Activated naive CD8-positive, alpha-beta T cell treated with anti-CD3 and anti-CD28 coated beads, Interleukin-2, amount 50 U/mL, for 24 hours (primary cell): ENCODE measurements at regions not wholly inside any gene's neighbourhood (a gene's known extent, or its start where the extent isn't known, plus 50 kb on each side); places are given as distances from the start of the nearest gene placed in this dataset.

Experiments
- ATAC-seq: fragments of 150-1000 bp; cut with Tn5 transposase; one replicate; pipeline ENCODE4 v1.10.0; 2021
- DNase-seq: peaks from one replicate; pipeline ENCODE4 v3.0.0; 2021
- H3K27ac Mint-ChIP-seq: one replicate; pipeline ENCODE4 v1.8.0; 2021; ENCODE audit warnings: mild to moderate bottlenecking, mixed read lengths
- H3K27me3 Mint-ChIP-seq: one replicate; pipeline ENCODE4 v1.8.0; 2021; ENCODE audit warnings: mixed read lengths
- H3K36me3 Mint-ChIP-seq: one replicate; pipeline ENCODE4 v1.8.0; 2021; ENCODE audit warnings: low read depth, mixed read lengths
- H3K4me1 Mint-ChIP-seq: one replicate; pipeline ENCODE4 v1.8.0; 2021; ENCODE audit warnings: mixed read lengths
- H3K4me3 Mint-ChIP-seq: one replicate; pipeline ENCODE4 v1.8.0; 2021; ENCODE audit warnings: mild to moderate bottlenecking, moderate library complexity, mixed read lengths
- H3K9me3 Mint-ChIP-seq: one replicate; pipeline ENCODE4 v1.8.0; 2021; ENCODE audit warnings: mixed read lengths

DNA sequence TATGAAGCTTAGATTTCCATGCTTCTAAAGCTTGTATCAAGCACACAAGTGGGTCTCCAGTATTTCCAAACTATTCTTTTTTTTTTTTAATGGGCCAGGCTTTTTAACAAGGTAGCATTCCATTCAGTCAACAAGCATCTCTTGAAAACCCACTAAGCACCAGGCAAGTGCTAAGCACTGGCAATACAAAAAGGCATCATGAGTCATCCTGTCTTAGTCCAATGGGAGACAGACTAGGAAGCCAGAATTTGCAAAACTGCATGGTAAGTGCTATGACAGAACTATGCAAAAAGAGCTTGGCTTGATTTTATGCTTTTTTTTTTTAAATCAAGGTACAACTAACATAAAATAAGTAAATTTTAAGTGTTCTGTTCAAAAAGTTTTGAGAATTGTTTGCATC lies 109.3 kb upstream of the DST start:
- Mint-ChIP-seq H3K36me3 (no peaks in the 10 kb centered on the region), H3K4me3 (no peak overlapping the region), H3K27me3 (peaks cover 2% of the 10 kb centered on the region), H3K9me3 (no peaks in the 10 kb centered on the region), H3K4me1 (peaks cover 15% of the 10 kb centered on the region), H3K27ac (no peak overlapping the region)
- DNase-seq (no peak), ATAC-seq (no peak)

DNA sequence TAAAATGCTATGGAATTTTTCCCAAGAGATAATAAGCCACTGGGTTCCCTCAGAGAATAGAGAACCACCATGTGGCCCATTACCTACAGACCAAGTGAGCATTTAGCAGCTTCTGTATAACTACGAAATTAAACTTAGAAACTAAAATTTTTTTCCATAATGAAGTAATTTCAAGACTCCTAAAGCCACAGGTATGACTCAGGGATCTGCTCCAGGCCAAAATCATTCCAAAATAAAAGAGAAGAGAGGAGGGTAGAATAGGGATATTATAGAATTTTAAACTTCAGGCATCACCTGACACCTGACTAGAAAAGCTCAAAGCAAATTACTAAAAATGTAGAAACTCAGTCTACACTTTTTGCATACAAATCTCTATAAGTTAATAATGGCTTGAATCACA lies 108.9 kb upstream of the DST start:
- Mint-ChIP-seq H3K27me3 (peaks cover 6% of the 10 kb centered on the region), H3K27ac (no peak overlapping the region), H3K4me1 (peaks cover 15% of the 10 kb centered on the region), H3K9me3 (no peaks in the 10 kb centered on the region), H3K36me3 (no peaks in the 10 kb centered on the region), H3K4me3 (no peak overlapping the region)
- DNase-seq (no peak), ATAC-seq (no peak)

DNA sequence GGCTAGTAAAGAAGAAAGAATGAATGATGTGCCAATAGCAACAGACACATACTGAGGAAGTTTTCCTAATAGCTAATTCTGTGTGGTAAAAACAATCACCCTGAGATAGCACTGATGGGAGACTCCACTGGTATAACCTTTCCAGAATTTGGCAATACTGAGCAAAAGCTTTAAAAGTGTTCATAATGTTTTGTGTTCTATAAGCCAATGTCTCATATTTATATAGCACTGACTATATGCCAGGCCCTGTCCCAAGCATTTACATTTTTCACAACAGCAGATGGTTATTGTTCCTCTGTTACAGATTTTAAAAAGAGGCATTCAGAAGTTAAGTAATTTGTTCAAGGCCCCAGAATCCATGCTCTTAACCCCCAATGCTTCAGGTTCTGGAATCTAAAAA lies 108.0 kb upstream of the DST start:
- DNase-seq (no peak), ATAC-seq (no peak)
- H3K27me3 Mint-ChIP-seq: peaks cover 6% of the 10 kb centered on the region
- peaks cover 15% of the 10 kb centered on the region for H3K4me1 Mint-ChIP-seq
- H3K4me3 Mint-ChIP-seq: no peak overlapping the region
- H3K9me3 Mint-ChIP-seq: no peaks in the 10 kb centered on the region
- no peak overlapping the region for H3K27ac Mint-ChIP-seq
- no peaks in the 10 kb centered on the region for H3K36me3 Mint-ChIP-seq

DNA sequence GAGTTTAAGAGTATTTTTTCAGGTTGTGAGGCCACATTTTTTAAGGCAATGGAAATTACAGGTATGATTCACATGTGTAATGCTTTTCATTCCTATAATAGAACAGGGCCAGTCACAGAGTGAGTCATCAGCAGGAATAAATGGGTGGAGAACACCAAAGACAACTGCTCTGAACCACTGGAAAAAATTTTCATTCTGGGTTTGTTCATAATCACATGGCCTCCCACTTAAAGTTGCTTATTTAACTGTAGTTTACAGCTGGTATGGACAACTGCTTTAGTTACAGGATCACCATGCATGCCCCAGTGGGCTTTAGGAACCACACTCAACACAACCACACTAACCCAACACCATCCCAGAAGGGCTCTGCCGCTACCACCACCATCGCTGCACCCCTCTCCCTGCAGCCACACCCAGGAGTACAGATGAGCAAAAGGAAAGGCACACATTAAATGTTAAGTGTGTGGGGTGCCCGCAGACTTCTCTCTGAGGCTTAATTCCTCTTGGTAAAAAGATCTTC lies 107.0 kb upstream of the DST start:
- no peaks in the 10 kb centered on the region for H3K9me3 Mint-ChIP-seq
- H3K27me3 Mint-ChIP-seq: peaks cover 6% of the 10 kb centered on the region
- H3K27ac Mint-ChIP-seq: peak overlapping the region; percentile 66
- H3K4me1 Mint-ChIP-seq: peaks cover 15% of the 10 kb centered on the region
- no peak for DNase-seq
- peak; percentile 79 for ATAC-seq
- no peak overlapping the region for H3K4me3 Mint-ChIP-seq
- H3K36me3 Mint-ChIP-seq: no peaks in the 10 kb centered on the region

DNA sequence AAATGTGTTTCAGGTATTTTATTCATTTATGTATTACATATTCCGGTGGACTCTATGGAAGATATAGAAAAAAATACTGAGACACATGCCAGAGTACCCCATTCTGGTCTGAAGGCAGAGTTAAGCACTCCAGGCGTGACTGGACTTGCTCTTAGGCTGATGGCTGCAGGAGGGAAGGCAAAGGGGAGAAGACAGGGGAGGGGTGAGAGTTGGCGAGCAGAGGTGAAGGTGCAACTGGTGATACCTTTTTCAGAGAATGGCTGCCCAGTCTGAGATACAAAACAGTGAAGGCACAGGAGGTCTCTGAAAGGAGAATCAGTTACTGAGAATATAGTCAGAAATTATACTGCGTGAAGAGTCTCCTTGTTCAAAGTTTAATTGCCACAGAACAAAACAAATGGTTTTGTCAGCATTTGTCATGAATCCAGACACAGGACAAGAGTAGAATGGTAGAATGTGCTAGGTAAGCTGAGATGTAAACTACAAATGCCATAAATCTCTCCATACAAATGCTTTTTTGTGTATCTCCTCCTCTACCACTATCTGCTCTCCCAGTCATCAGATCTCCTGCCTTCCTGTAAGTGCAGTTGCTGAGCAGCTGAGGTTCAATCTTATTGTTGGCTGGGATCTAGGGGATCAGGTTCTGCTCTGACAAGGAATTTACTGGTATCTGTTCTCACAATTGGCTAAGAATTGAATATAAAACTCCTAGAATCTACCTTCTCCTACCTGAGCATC lies 104.2 kb upstream of the DST start:
- Mint-ChIP-seq H3K9me3 (no peaks in the 10 kb centered on the region), H3K27ac (no peak overlapping the region), H3K4me3 (no peak overlapping the region), H3K27me3 (peaks cover 7% of the 10 kb centered on the region), H3K4me1 (peaks cover 11% of the 10 kb centered on the region), H3K36me3 (no peaks in the 10 kb centered on the region)
- no peak for ATAC-seq
- DNase-seq: no peak

- Mint-ChIP-seq H3K36me3 (no peaks in the 10 kb centered on the region), H3K4me1 (peaks cover 8% of the 10 kb centered on the region), H3K9me3 (no peaks in the 10 kb centered on the region), H3K27ac (no peak overlapping the region), H3K27me3 (peaks cover 7% of the 10 kb centered on the region), H3K4me3 (no peak overlapping the region)
- ATAC-seq (no peak), DNase-seq (no peak)
These were observed 103.3 kb upstream of the DST start for GRCh38 chr6:56745971-56746370.

- no peaks in the 10 kb centered on the region for H3K36me3 Mint-ChIP-seq
- H3K4me3 Mint-ChIP-seq: no peak overlapping the region
- H3K4me1 Mint-ChIP-seq: peaks cover 8% of the 10 kb centered on the region
- DNase-seq (no peak), ATAC-seq (no peak)
- H3K27ac Mint-ChIP-seq: no peak overlapping the region
- no peaks in the 10 kb centered on the region for H3K9me3 Mint-ChIP-seq
- peaks cover 7% of the 10 kb centered on the region for H3K27me3 Mint-ChIP-seq
These were observed 102.4 kb upstream of the DST start for GRCh38 chr6:56745081-56745480.

GRCh38 chr6:56744528-56744927 lies 101.8 kb upstream of the DST start:
- Mint-ChIP-seq H3K27me3 (peaks cover 7% of the 10 kb centered on the region), H3K27ac (no peak overlapping the region), H3K9me3 (no peaks in the 10 kb centered on the region), H3K36me3 (no peaks in the 10 kb centered on the region), H3K4me1 (peaks cover 3% of the 10 kb centered on the region), H3K4me3 (no peak overlapping the region)
- no peak for ATAC-seq
- DNase-seq: no peak

DNA sequence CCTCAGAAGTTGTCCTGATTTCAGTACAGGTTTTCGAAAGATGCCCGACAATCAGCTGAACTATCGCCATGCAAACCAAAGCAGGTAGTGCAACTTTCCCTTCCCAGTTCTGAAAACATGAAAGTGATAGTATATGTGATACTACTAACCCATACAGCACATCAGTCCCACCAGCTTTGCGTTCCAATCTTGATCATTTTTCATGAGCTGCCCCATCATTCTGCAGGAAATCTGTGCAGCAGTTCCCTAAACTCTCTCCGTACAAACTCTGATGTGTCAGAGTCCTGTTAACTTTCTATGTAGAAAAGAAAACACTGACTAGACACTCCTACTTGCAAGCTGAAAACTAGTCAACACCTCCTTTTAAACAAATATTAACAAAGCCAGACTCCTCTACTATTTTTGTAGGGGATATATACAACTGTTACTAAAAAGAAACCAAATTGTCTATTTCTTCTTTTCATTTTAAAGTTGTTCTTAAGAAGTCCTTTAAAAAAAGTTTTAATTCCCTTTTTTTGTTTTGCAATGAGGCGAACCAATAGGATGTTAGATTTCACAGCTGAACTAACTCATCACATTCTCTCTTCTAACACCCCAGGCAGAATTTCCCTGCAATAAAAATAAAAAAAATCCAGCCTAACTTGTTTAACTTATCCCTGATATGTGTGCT lies 99.6 kb upstream of the DST start:
- Mint-ChIP-seq H3K36me3 (no peaks in the 10 kb centered on the region), H3K27me3 (peaks cover 7% of the 10 kb centered on the region), H3K9me3 (no peaks in the 10 kb centered on the region), H3K4me1 (no peaks in the 10 kb centered on the region), H3K4me3 (no peak overlapping the region), H3K27ac (no peak overlapping the region)
- ATAC-seq: no peak
- no peak for DNase-seq

DNA sequence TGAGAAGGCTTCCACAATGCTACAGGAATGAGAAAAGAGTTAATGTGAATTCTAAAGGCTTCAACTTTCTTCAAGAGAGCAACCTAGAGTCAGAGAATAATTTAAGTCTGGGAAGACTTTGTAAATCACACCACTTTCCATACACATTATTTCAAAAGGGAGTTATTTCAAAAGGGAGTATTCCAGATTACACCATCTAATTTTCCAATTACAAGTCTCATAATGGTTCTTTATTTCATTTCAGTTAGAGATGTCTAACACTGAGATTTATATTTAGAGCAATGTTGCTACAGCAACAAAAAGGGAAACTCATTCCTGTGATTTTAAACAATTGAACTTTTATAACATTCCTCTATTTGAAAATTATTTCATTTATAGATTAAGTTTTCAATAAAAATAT lies 98.8 kb upstream of the DST start:
- no peak for ATAC-seq
- Mint-ChIP-seq H3K4me3 (no peak overlapping the region), H3K36me3 (no peaks in the 10 kb centered on the region), H3K4me1 (no peaks in the 10 kb centered on the region), H3K27ac (no peak overlapping the region), H3K9me3 (no peaks in the 10 kb centered on the region), H3K27me3 (peaks cover 4% of the 10 kb centered on the region)
- no peak for DNase-seq

- Mint-ChIP-seq H3K36me3 (no peaks in the 10 kb centered on the region), H3K4me1 (no peaks in the 10 kb centered on the region), H3K9me3 (no peaks in the 10 kb centered on the region), H3K27me3 (peaks cover 5% of the 10 kb centered on the region), H3K27ac (no peak overlapping the region), H3K4me3 (no peak overlapping the region)
- no peak for ATAC-seq
- no peak for DNase-seq
These were observed 97.4 kb upstream of the DST start for GRCh38 chr6:56739836-56740815.

DNA sequence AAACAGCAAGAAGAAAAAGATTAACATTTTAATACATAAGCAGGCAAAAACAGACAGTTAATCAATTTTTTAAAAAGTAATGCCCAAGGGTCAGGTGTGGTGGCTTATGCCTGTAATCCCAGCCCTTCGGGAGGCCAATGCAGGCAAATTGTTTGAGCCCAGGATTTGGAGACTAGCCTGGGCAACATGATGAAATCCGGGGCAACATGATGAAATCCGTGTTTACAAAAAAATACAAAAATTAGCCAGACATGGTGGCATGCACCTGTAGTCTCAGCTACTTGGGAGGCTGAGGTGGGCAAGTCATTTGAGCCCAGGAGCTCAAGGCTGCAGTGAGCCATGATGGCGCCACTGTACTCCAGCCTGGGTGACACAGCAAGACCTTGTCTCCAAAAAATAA lies 94.1 kb upstream of the DST start:
- no peak overlapping the region for H3K4me3 Mint-ChIP-seq
- no peaks in the 10 kb centered on the region for H3K9me3 Mint-ChIP-seq
- no peaks in the 10 kb centered on the region for H3K36me3 Mint-ChIP-seq
- ATAC-seq: no peak
- DNase-seq: no peak
- no peaks in the 10 kb centered on the region for H3K4me1 Mint-ChIP-seq
- H3K27me3 Mint-ChIP-seq: peaks cover 2% of the 10 kb centered on the region
- no peak overlapping the region for H3K27ac Mint-ChIP-seq

- DNase-seq (no peak), ATAC-seq (no peak)
- Mint-ChIP-seq H3K27me3 (peaks cover 2% of the 10 kb centered on the region), H3K4me1 (peaks cover 3% of the 10 kb centered on the region), H3K9me3 (no peaks in the 10 kb centered on the region), H3K27ac (no peak overlapping the region), H3K4me3 (no peak overlapping the region), H3K36me3 (no peaks in the 10 kb centered on the region)
These were observed 91.6 kb upstream of the DST start for GRCh38 chr6:56734335-56734734.

- ATAC-seq (no peak), DNase-seq (no peak)
- no peak overlapping the region for H3K27ac Mint-ChIP-seq
- peaks cover 2% of the 10 kb centered on the region for H3K27me3 Mint-ChIP-seq
- no peak overlapping the region for H3K4me3 Mint-ChIP-seq
- H3K36me3 Mint-ChIP-seq: no peaks in the 10 kb centered on the region
- H3K4me1 Mint-ChIP-seq: peaks cover 3% of the 10 kb centered on the region
- no peaks in the 10 kb centered on the region for H3K9me3 Mint-ChIP-seq
These were observed 90.6 kb upstream of the DST start for GRCh38 chr6:56733211-56733697.
